ENCODE measurements at regions not wholly inside any gene's neighbourhood (a gene's known extent, or its start where the extent isn't known, plus 50 kb on each side); places are given as distances from the start of the nearest gene placed in this dataset.

- intact Hi-C loops (cut with DNase I): no loop called here
- Histone ChIP-seq H3K9me3 (no peaks in the 10 kb centered on the region), H3K4me1 (no peaks in the 10 kb centered on the region), H3K27ac (no peak overlapping the region), H3K27me3 (no peaks in the 10 kb centered on the region), H3K4me3 (no peak overlapping the region), H3K36me3 (peaks cover 0 to 13% (median 0%) of the 10 kb centered on the region in 3 donors)
- DNase-seq (no peak), FAIRE-seq (no peak), ATAC-seq (no peak)
- TF ChIP-seq CTCF (IDR thresholded peaks at IDR 0.05): no peak
Measured at GRCh38 chr2:74078466-74078865, 69.2 kb downstream of the BOLA3 start.

- Histone ChIP-seq H3K27me3 (no peaks in the 10 kb centered on the region), H3K9me3 (no peaks in the 10 kb centered on the region), H3K4me3 (no peak overlapping the region), H3K27ac (no peak overlapping the region), H3K36me3 (peaks cover 0 to 7% (median 0%) of the 10 kb centered on the region in 3 donors), H3K4me1 (no peaks in the 10 kb centered on the region)
- peak in 2 of 4 donors; percentile 51 to 68 for ATAC-seq
- no peak for FAIRE-seq
- TF ChIP-seq CTCF (IDR thresholded peaks at IDR 0.05): no peak
- DNase-seq: no peak
- intact Hi-C loops (cut with DNase I): no loop called here
- WGBS, 2 donors: 90% methylated on average over 8 of the region's 8 CpGs
Measured at GRCh38 chr2:74079522-74080341, 68.0 kb downstream of the BOLA3 start.

GRCh38 chr2:74080346-74080745, 67.4 kb downstream of the BOLA3 start:
- Histone ChIP-seq H3K9me3 (no peaks in the 10 kb centered on the region), H3K4me1 (no peaks in the 10 kb centered on the region), H3K4me3 (no peak overlapping the region), H3K27me3 (no peaks in the 10 kb centered on the region), H3K27ac (no peak overlapping the region), H3K36me3 (peaks cover 0 to 7% (median 0%) of the 10 kb centered on the region in 3 donors)
- DNase-seq: no peak
- no peak for FAIRE-seq
- WGBS, 2 donors: 76 to 77% methylated on average over 10 of the region's 10 CpGs
- intact Hi-C loops (cut with DNase I): no loop called here
- no peak for TF ChIP-seq CTCF (IDR thresholded peaks at IDR 0.05)
- ATAC-seq: peak in 2 of 4 donors; percentile 40 to 57

GRCh38 chr2:74081030-74081762, 66.5 kb downstream of the BOLA3 start:
- FAIRE-seq (no peak), DNase-seq (no peak), ATAC-seq (no peak)
- no peaks in the 10 kb centered on the region for H3K27me3 ChIP-seq
- no peak overlapping the region for H3K27ac ChIP-seq
- no peaks in the 10 kb centered on the region for H3K4me1 ChIP-seq
- peaks cover 0 to 7% (median 0%) of the 10 kb centered on the region in 3 donors for H3K36me3 ChIP-seq
- H3K4me3 ChIP-seq: no peak overlapping the region
- 90 to 91% methylated on average over 12 of the region's 12 CpGs for WGBS, 2 donors
- intact Hi-C loops (cut with DNase I): no loop called here
- no peak for TF ChIP-seq CTCF (IDR thresholded peaks at IDR 0.05)
- H3K9me3 ChIP-seq: no peaks in the 10 kb centered on the region

GRCh38 chr2:74081763-74082110, 66.0 kb downstream of the BOLA3 start:
- intact Hi-C loops (cut with DNase I): no loop called here
- 93 to 98% methylated on average over 2 of the region's 2 CpGs for WGBS, 2 donors
- DNase-seq (no peak), ATAC-seq (no peak), FAIRE-seq (no peak)
- peaks cover 0 to 7% (median 0%) of the 10 kb centered on the region in 3 donors for H3K36me3 ChIP-seq
- H3K27ac ChIP-seq: no peak overlapping the region
- no peaks in the 10 kb centered on the region for H3K4me1 ChIP-seq
- no peak overlapping the region for H3K4me3 ChIP-seq
- TF ChIP-seq CTCF (IDR thresholded peaks at IDR 0.05): no peak
- H3K27me3 ChIP-seq: no peaks in the 10 kb centered on the region
- no peaks in the 10 kb centered on the region for H3K9me3 ChIP-seq

All from pancreas (tissue), 10 donors.